Ascending aorta (tissue), 2 donors: ENCODE measurements at regions not wholly inside any gene's neighbourhood (a gene's known extent, or its start where the extent isn't known, plus 50 kb on each side); places are given as distances from the start of the nearest gene placed in this dataset.

ENCODE experiments used
- DNase-seq, 2 donors: peaks; one replicate each; pipeline ENCODE4 v3.0.0-alpha.2; 2019; ENCODE audit warnings: low spot score in 2 of 2
- H3K27ac ChIP-seq, 2 donors: fragments of 200-600 bp; sonication (generic); one replicate each; pipeline ENCODE4 v1.5.1; 2016 to 2017; ENCODE audit warnings: mild to moderate bottlenecking in 1 of 2
- H3K27me3 ChIP-seq: fragments of 200-600 bp; sonication (generic); one replicate; pipeline ENCODE4 v1.5.1; 2017
- H3K36me3 ChIP-seq, 2 donors: fragments of 200-600 bp; sonication (generic); one replicate each; pipeline ENCODE4 v1.5.1; 2016
- H3K4me1 ChIP-seq, 2 donors: fragments of 200-600 bp; sonication (generic); one replicate each; pipeline ENCODE4 v1.5.1; 2016 to 2017; ENCODE audit warnings: mild to moderate bottlenecking in 1 of 2
- H3K4me3 ChIP-seq, 2 donors: fragments of 200-600 bp; sonication (generic); one replicate each; pipeline ENCODE4 v1.5.1; 2016 to 2017; ENCODE audit warnings: mild to moderate bottlenecking in 1 of 2
- H3K9me3 ChIP-seq, 2 donors: fragments of 200-600 bp; sonication (generic); one replicate each; pipeline ENCODE4 v1.5.1; 2016
- CTCF ChIP-seq, 3 experiments: fragments of 200-600 bp in 2 of 3; fragments of 450-650 bp in 1 of 3; sonication (generic) in 2 of 3; IDR thresholded peaks; one replicate each; pipeline ENCODE4 v1.5.1; 2016 to 2019; ENCODE audit warnings: antibody characterized with exemption in 3 of 3, mild to moderate bottlenecking in 1 of 3, moderate library complexity in 1 of 3
- intact Hi-C: fragments of 100-400 bp; cut with DNase I; formaldehyde crosslinking; loops from one replicate; pipeline ENCODE4 v1.15.1; 2023

DNA sequence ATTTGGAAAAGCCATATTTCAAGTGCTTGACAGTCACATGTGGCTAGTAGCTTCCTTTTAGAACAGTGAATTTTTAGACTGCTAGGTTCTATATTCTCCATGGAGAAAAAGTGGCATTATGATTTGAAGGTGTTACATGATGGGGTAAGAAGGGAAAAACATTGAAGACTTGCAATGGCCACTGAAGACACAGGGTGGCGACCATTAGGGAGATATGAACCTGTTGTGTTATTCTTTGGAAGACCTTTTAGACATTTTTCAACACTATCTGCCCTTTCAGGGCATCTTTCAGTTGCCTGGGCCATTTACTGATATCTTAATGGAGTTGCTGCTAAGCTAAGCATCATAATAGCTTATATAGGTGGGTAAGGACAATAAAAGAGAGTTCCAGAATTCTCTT is 1387.2 kb downstream of the SUCLG1 start:
- intact Hi-C loops = no loop called here
- DNase-seq = no peak
- Histone ChIP-seq H3K9me3 (no peaks in the 10 kb centered on the region), H3K27me3 (no peaks in the 10 kb centered on the region), H3K4me3 (no peak overlapping the region), H3K27ac (no peak overlapping the region), H3K4me1 (no peaks in the 10 kb centered on the region), H3K36me3 (no peaks in the 10 kb centered on the region)
- TF ChIP-seq CTCF (IDR thresholded peaks at IDR 0.05) = no peak

- no peaks in the 10 kb centered on the region for H3K36me3 ChIP-seq
- no peak for DNase-seq
- TF ChIP-seq CTCF (IDR thresholded peaks at IDR 0.05) = no peak
- H3K4me1 ChIP-seq = no peaks in the 10 kb centered on the region
- H3K4me3 ChIP-seq = no peak overlapping the region
- no peaks in the 10 kb centered on the region for H3K27me3 ChIP-seq
- intact Hi-C loops = no loop called here
- no peaks in the 10 kb centered on the region for H3K9me3 ChIP-seq
- no peak overlapping the region for H3K27ac ChIP-seq
Measured at GRCh38 chr2:83071352-83071751, 1387.7 kb downstream of the SUCLG1 start.

GRCh38 chr2:83069724-83070123 is 1389.4 kb downstream of the SUCLG1 start:
- Histone ChIP-seq H3K4me1 (no peaks in the 10 kb centered on the region), H3K4me3 (no peak overlapping the region), H3K27ac (no peak overlapping the region), H3K9me3 (no peaks in the 10 kb centered on the region), H3K27me3 (no peaks in the 10 kb centered on the region), H3K36me3 (no peaks in the 10 kb centered on the region)
- no peak for TF ChIP-seq CTCF (IDR thresholded peaks at IDR 0.05)
- intact Hi-C loops = no loop called here
- DNase-seq = no peak

- H3K27ac ChIP-seq = no peak overlapping the region
- no peaks in the 10 kb centered on the region for H3K9me3 ChIP-seq
- DNase-seq = no peak
- intact Hi-C loops = no loop called here
- H3K36me3 ChIP-seq = no peaks in the 10 kb centered on the region
- no peak for TF ChIP-seq CTCF (IDR thresholded peaks at IDR 0.05)
- H3K27me3 ChIP-seq = no peaks in the 10 kb centered on the region
- no peaks in the 10 kb centered on the region for H3K4me1 ChIP-seq
- no peak overlapping the region for H3K4me3 ChIP-seq
Measured at GRCh38 chr2:83068714-83069113, 1390.4 kb downstream of the SUCLG1 start.

DNA sequence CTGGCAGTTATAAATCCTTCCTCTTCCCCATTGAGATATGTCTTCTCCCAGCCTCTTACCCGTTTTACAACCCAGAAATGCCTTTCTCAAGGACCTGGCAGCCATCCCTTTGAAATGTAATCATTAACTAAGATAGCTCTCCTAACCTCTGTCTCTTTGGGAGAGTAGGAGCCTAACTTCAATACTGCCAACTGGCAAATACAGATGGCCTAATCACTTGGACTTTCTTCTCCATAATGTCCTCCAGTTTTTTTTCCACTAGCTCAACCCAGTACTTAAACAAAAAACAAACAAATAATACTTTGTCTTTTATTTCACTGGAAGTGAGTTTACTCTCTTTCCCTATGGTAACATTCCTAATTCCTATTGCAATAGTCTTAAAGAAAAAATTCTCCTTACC is 1391.1 kb downstream of the SUCLG1 start:
- Histone ChIP-seq H3K4me1 (no peaks in the 10 kb centered on the region), H3K27me3 (no peaks in the 10 kb centered on the region), H3K27ac (no peak overlapping the region), H3K36me3 (no peaks in the 10 kb centered on the region), H3K9me3 (no peaks in the 10 kb centered on the region), H3K4me3 (no peak overlapping the region)
- DNase-seq = no peak
- no peak for TF ChIP-seq CTCF (IDR thresholded peaks at IDR 0.05)
- intact Hi-C loops = no loop called here

- no peak overlapping the region for H3K27ac ChIP-seq
- intact Hi-C loops = no loop called here
Measured at GRCh38 chr2:83063933-83064332, 1395.1 kb downstream of the SUCLG1 start.

More at GRCh38 chr2:83063933-83064332, 1395.1 kb downstream of the SUCLG1 start:
- Histone ChIP-seq H3K36me3 (no peaks in the 10 kb centered on the region), H3K4me3 (no peak overlapping the region), H3K9me3 (no peaks in the 10 kb centered on the region), H3K27me3 (no peaks in the 10 kb centered on the region), H3K4me1 (no peaks in the 10 kb centered on the region)
- no peak for DNase-seq
- no peak for TF ChIP-seq CTCF (IDR thresholded peaks at IDR 0.05)
